ENCODE measurements at regions not wholly inside any gene's neighbourhood (a gene's known extent, or its start where the extent isn't known, plus 50 kb on each side); places are given as distances from the start of the nearest gene placed in this dataset.

- no peaks in the 10 kb centered on the region for H3K79me2 ChIP-seq (ENCODE audit: control insufficient read depth, insufficient read depth, low read length)
- H3K4ac ChIP-seq (ENCODE audit: low read depth, low read length), result no peak overlapping the region
- no peak overlapping the region for H4K5ac ChIP-seq (ENCODE audit: low read length)
- no peaks in the 10 kb centered on the region for H3K36me3 ChIP-seq (ENCODE audit: control insufficient read depth, insufficient read depth, low read length)
- H3K79me1 ChIP-seq (ENCODE audit: low read length), result no peaks in the 10 kb centered on the region
- H3K4me3 ChIP-seq (ENCODE audit: low read length), result no peak overlapping the region
- no peak overlapping the region for H2BK120ac ChIP-seq (ENCODE audit: low read depth, low read length)
- H2BK15ac ChIP-seq (replicated peaks; ENCODE audit: low read depth), result no peak overlapping the region
- no peak overlapping the region for H3K9ac ChIP-seq (ENCODE audit: low read length)
- no peak overlapping the region for H3K4me2 ChIP-seq (ENCODE audit: low read length)
- H3K27ac ChIP-seq (ENCODE audit: low read depth, low read length), result no peak overlapping the region
- no peak overlapping the region for H2AK5ac ChIP-seq (ENCODE audit: low read length)
- no peak overlapping the region for H2BK5ac ChIP-seq (ENCODE audit: low read length)
- no peak for DNase-seq
- H3K56ac ChIP-seq (ENCODE audit: low read length), result no peak overlapping the region
- H4K8ac ChIP-seq (ENCODE audit: low read depth, low read length), result no peak overlapping the region
- no peaks in the 10 kb centered on the region for H3K4me1 ChIP-seq (ENCODE audit: control insufficient read depth, low read depth, low read length)
- no peaks in the 10 kb centered on the region for H3K27me3 ChIP-seq (ENCODE audit: insufficient read depth, low read length, poor library complexity)
- no peak overlapping the region for H3K18ac ChIP-seq (ENCODE audit: low read length)
- no peak overlapping the region for H3K23ac ChIP-seq (ENCODE audit: low read length)
Measured at GRCh38 chr7:108845951-108846350, 276.3 kb downstream of the DNAJB9 start.

- no peaks in the 10 kb centered on the region for H3K27me3 ChIP-seq (ENCODE audit: insufficient read depth, low read length, poor library complexity)
- no peak overlapping the region for H4K5ac ChIP-seq (ENCODE audit: low read length)
- H2AK5ac ChIP-seq (ENCODE audit: low read length), result no peak overlapping the region
- H2BK5ac ChIP-seq (ENCODE audit: low read length), result no peak overlapping the region
- H3K23ac ChIP-seq (ENCODE audit: low read length), result no peak overlapping the region
- no peaks in the 10 kb centered on the region for H3K79me2 ChIP-seq (ENCODE audit: control insufficient read depth, insufficient read depth, low read length)
- H2BK15ac ChIP-seq (replicated peaks; ENCODE audit: low read depth), result no peak overlapping the region
- no peak overlapping the region for H2BK120ac ChIP-seq (ENCODE audit: low read depth, low read length)
- no peak overlapping the region for H3K4ac ChIP-seq (ENCODE audit: low read depth, low read length)
- no peak overlapping the region for H3K4me3 ChIP-seq (ENCODE audit: low read length)
- WGBS (ENCODE audit: extremely low coverage, insufficient coverage, low lambda C conversion rate), result no CpG with 5 or more reads among the region's 7 CpGs
- no peak overlapping the region for H3K27ac ChIP-seq (ENCODE audit: low read depth, low read length)
- H3K56ac ChIP-seq (ENCODE audit: low read length), result no peak overlapping the region
- H3K4me2 ChIP-seq (ENCODE audit: low read length), result no peak overlapping the region
- H3K9ac ChIP-seq (ENCODE audit: low read length), result no peak overlapping the region
- no peak overlapping the region for H4K8ac ChIP-seq (ENCODE audit: low read depth, low read length)
- H3K36me3 ChIP-seq (ENCODE audit: control insufficient read depth, insufficient read depth, low read length), result no peaks in the 10 kb centered on the region
- peak; percentile 17 for DNase-seq
- H3K18ac ChIP-seq (ENCODE audit: low read length), result no peak overlapping the region
- no peaks in the 10 kb centered on the region for H3K79me1 ChIP-seq (ENCODE audit: low read length)
- H3K4me1 ChIP-seq (ENCODE audit: control insufficient read depth, low read depth, low read length), result no peaks in the 10 kb centered on the region
Measured at GRCh38 chr7:108846471-108846870, 276.8 kb downstream of the DNAJB9 start.

GRCh38 chr7:108848486-108848885 lies 278.8 kb downstream of the DNAJB9 start:
- H3K27me3 ChIP-seq (ENCODE audit: insufficient read depth, low read length, poor library complexity), result no peaks in the 10 kb centered on the region
- no peaks in the 10 kb centered on the region for H3K36me3 ChIP-seq (ENCODE audit: control insufficient read depth, insufficient read depth, low read length)

GRCh38 chr7:108860615-108861014 lies 290.9 kb downstream of the DNAJB9 start:
- Histone ChIP-seq H3K27me3 (ENCODE audit: insufficient read depth, low read length, poor library complexity) (no peaks in the 10 kb centered on the region), H3K36me3 (ENCODE audit: control insufficient read depth, insufficient read depth, low read length) (no peaks in the 10 kb centered on the region), H4K8ac (ENCODE audit: low read depth, low read length) (no peak overlapping the region), H4K5ac (ENCODE audit: low read length) (no peak overlapping the region), H3K4me3 (ENCODE audit: low read length) (no peak overlapping the region), H3K27ac (ENCODE audit: low read depth, low read length) (no peak overlapping the region), H3K4me1 (ENCODE audit: control insufficient read depth, low read depth, low read length) (no peaks in the 10 kb centered on the region), H3K18ac (ENCODE audit: low read length) (no peak overlapping the region), H3K4me2 (ENCODE audit: low read length) (no peak overlapping the region), H2BK120ac (ENCODE audit: low read depth, low read length) (no peak overlapping the region), H3K4ac (ENCODE audit: low read depth, low read length) (no peak overlapping the region), H2AK5ac (ENCODE audit: low read length) (no peak overlapping the region), H3K9ac (ENCODE audit: low read length) (no peak overlapping the region), H3K23ac (ENCODE audit: low read length) (no peak overlapping the region), H3K79me1 (ENCODE audit: low read length) (no peaks in the 10 kb centered on the region), H3K79me2 (ENCODE audit: control insufficient read depth, insufficient read depth, low read length) (no peaks in the 10 kb centered on the region), H3K56ac (ENCODE audit: low read length) (no peak overlapping the region), H2BK5ac (ENCODE audit: low read length) (no peak overlapping the region), H2BK15ac (replicated peaks; ENCODE audit: low read depth) (no peak overlapping the region)
- DNase-seq, result no peak

More at GRCh38 chr7:108848486-108848885, 278.8 kb downstream of the DNAJB9 start:
- no peaks in the 10 kb centered on the region for H3K4me1 ChIP-seq (ENCODE audit: control insufficient read depth, low read depth, low read length)
- H2BK120ac ChIP-seq (ENCODE audit: low read depth, low read length), result no peak overlapping the region
- no peak overlapping the region for H3K56ac ChIP-seq (ENCODE audit: low read length)
- H3K4ac ChIP-seq (ENCODE audit: low read depth, low read length), result no peak overlapping the region
- H4K5ac ChIP-seq (ENCODE audit: low read length), result no peak overlapping the region
- H2AK5ac ChIP-seq (ENCODE audit: low read length), result no peak overlapping the region
- no peak overlapping the region for H3K4me3 ChIP-seq (ENCODE audit: low read length)
- H3K18ac ChIP-seq (ENCODE audit: low read length), result no peak overlapping the region
- H3K4me2 ChIP-seq (ENCODE audit: low read length), result no peak overlapping the region
- no peak overlapping the region for H2BK5ac ChIP-seq (ENCODE audit: low read length)
- no peak overlapping the region for H4K8ac ChIP-seq (ENCODE audit: low read depth, low read length)
- DNase-seq, result no peak
- no peak overlapping the region for H3K27ac ChIP-seq (ENCODE audit: low read depth, low read length)
- no peaks in the 10 kb centered on the region for H3K79me2 ChIP-seq (ENCODE audit: control insufficient read depth, insufficient read depth, low read length)
- no peak overlapping the region for H3K23ac ChIP-seq (ENCODE audit: low read length)
- H3K79me1 ChIP-seq (ENCODE audit: low read length), result no peaks in the 10 kb centered on the region
- no CpG with 5 or more reads among the region's 5 CpGs for WGBS (ENCODE audit: extremely low coverage, insufficient coverage, low lambda C conversion rate)
- no peak overlapping the region for H3K9ac ChIP-seq (ENCODE audit: low read length)
- H2BK15ac ChIP-seq (replicated peaks; ENCODE audit: low read depth), result no peak overlapping the region

- no peaks in the 10 kb centered on the region for H3K36me3 ChIP-seq (ENCODE audit: control insufficient read depth, insufficient read depth, low read length)
- no peak overlapping the region for H4K5ac ChIP-seq (ENCODE audit: low read length)
- no peaks in the 10 kb centered on the region for H3K79me1 ChIP-seq (ENCODE audit: low read length)
- H3K18ac ChIP-seq (ENCODE audit: low read length), result no peak overlapping the region
- H3K56ac ChIP-seq (ENCODE audit: low read length), result no peak overlapping the region
- H3K4ac ChIP-seq (ENCODE audit: low read depth, low read length), result no peak overlapping the region
- no peak overlapping the region for H3K23ac ChIP-seq (ENCODE audit: low read length)
- H2AK5ac ChIP-seq (ENCODE audit: low read length), result no peak overlapping the region
- WGBS (ENCODE audit: extremely low coverage, insufficient coverage, low lambda C conversion rate), result no CpG with 5 or more reads among the region's 2 CpGs
- no peaks in the 10 kb centered on the region for H3K79me2 ChIP-seq (ENCODE audit: control insufficient read depth, insufficient read depth, low read length)
- no peak overlapping the region for H2BK120ac ChIP-seq (ENCODE audit: low read depth, low read length)
- H3K4me2 ChIP-seq (ENCODE audit: low read length), result no peak overlapping the region
- no peak overlapping the region for H4K8ac ChIP-seq (ENCODE audit: low read depth, low read length)
- H3K27me3 ChIP-seq (ENCODE audit: insufficient read depth, low read length, poor library complexity), result no peaks in the 10 kb centered on the region
- H3K4me1 ChIP-seq (ENCODE audit: control insufficient read depth, low read depth, low read length), result no peaks in the 10 kb centered on the region
- H2BK15ac ChIP-seq (replicated peaks; ENCODE audit: low read depth), result no peak overlapping the region
- DNase-seq, result no peak
- no peak overlapping the region for H2BK5ac ChIP-seq (ENCODE audit: low read length)
- H3K4me3 ChIP-seq (ENCODE audit: low read length), result no peak overlapping the region
- H3K27ac ChIP-seq (ENCODE audit: low read depth, low read length), result no peak overlapping the region
- no peak overlapping the region for H3K9ac ChIP-seq (ENCODE audit: low read length)
Measured at GRCh38 chr7:108861071-108861470, 291.4 kb downstream of the DNAJB9 start.

GRCh38 chr7:108863227-108863848 lies 293.7 kb downstream of the DNAJB9 start:
- Histone ChIP-seq H3K18ac (ENCODE audit: low read length) (no peak overlapping the region), H3K23ac (ENCODE audit: low read length) (no peak overlapping the region), H2BK120ac (ENCODE audit: low read depth, low read length) (no peak overlapping the region), H3K4me2 (ENCODE audit: low read length) (no peak overlapping the region), H3K79me2 (ENCODE audit: control insufficient read depth, insufficient read depth, low read length) (no peaks in the 10 kb centered on the region), H2BK15ac (replicated peaks; ENCODE audit: low read depth) (no peak overlapping the region), H3K36me3 (ENCODE audit: control insufficient read depth, insufficient read depth, low read length) (no peaks in the 10 kb centered on the region), H3K9ac (ENCODE audit: low read length) (no peak overlapping the region), H3K79me1 (ENCODE audit: low read length) (no peaks in the 10 kb centered on the region), H3K4ac (ENCODE audit: low read depth, low read length) (no peak overlapping the region), H3K56ac (ENCODE audit: low read length) (no peak overlapping the region), H3K27me3 (ENCODE audit: insufficient read depth, low read length, poor library complexity) (no peaks in the 10 kb centered on the region), H3K4me3 (ENCODE audit: low read length) (no peak overlapping the region), H2AK5ac (ENCODE audit: low read length) (no peak overlapping the region), H4K8ac (ENCODE audit: low read depth, low read length) (no peak overlapping the region), H2BK5ac (ENCODE audit: low read length) (no peak overlapping the region), H4K5ac (ENCODE audit: low read length) (no peak overlapping the region), H3K4me1 (ENCODE audit: control insufficient read depth, low read depth, low read length) (no peaks in the 10 kb centered on the region), H3K27ac (ENCODE audit: low read depth, low read length) (no peak overlapping the region)
- no CpG with 5 or more reads among the region's 9 CpGs for WGBS (ENCODE audit: extremely low coverage, insufficient coverage, low lambda C conversion rate)
- no peak for DNase-seq

All from mesendoderm (in vitro differentiated cells).